GM21381 (cell line): ENCODE measurements at regions not wholly inside any gene's neighbourhood (a gene's known extent, or its start where the extent isn't known, plus 50 kb on each side); places are given as distances from the start of the nearest gene placed in this dataset.

ENCODE experiments used
- ATAC-seq: cut with Tn5 transposase; IDR thresholded peaks from one replicate; pipeline ENCODE4 v1.9.1; 2021; ENCODE audit warnings: mild to moderate bottlenecking, moderate library complexity; ENCODE audit not compliant: unreplicated experiment

GRCh38 chr5:121704291-121704690 lies 147.4 kb upstream of the FTMT start:
- no peak for ATAC-seq

GRCh38 chr5:121706686-121707085 lies 145.0 kb upstream of the FTMT start:
- ATAC-seq, result no peak

DNA sequence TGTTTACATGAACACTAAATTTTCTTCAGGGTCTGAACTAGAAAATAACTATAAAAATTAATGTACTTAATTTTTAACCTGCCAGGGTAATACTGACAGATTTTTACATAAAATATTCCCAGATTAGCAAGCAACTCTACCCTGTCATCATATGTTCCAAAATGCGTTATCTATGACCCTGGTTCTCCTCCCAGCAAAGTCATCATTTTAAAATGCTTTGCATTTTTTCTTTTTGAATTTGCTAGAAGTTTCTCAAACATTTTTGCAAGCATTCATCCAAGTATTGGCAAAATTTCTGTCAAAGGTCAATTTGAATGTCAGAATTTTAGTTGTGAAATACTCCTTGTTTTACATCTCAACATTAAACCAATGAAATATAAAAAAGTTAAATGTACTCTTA lies 144.5 kb upstream of the FTMT start:
- ATAC-seq, result no peak

GRCh38 chr5:121711416-121711815 lies 140.3 kb upstream of the FTMT start:
- ATAC-seq, result no peak

- no peak for ATAC-seq
Observed at GRCh38 chr5:121719255-121719654, 132.4 kb upstream of the FTMT start.

GRCh38 chr5:121725450-121725849 lies 126.2 kb upstream of the FTMT start:
- no peak for ATAC-seq

DNA sequence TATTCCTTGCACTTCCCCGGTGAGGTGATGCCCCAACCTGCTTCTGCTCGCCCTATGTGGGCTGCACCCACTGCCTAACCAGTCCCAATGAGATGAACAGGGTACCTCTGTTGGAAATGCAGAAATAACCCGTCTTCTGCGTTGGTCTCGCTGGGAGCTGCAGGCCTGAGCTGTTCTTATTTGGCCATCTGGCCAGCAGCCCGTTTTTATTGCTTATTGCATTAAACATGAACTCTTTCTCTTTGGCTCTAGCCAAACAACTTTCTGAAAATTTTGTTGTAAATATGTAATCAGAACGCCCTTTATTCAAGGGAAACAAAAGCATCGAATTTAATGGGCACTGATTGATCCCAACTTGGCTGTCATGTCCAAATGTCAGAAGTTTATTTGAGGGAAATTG lies 124.7 kb upstream of the FTMT start:
- ATAC-seq, result no peak

DNA sequence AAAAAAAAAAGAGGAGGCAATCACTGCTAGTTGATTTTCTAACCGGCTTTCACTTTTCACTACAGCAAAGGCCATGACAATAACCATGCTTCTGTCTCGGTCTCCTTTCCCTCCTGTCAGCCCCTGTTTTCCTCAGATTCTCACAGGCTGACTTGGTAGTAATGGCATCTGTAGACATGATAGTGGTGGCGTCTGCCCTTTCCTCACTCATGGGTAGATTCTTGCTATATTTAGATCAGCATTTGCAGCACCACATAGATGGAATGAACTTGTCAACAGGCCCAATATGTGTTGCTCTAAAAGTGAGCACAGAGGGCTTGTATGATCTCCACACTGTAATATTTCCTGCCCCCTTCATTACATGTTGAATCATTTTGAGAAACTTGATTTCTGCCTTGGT lies 120.3 kb upstream of the FTMT start:
- ATAC-seq, result no peak

DNA sequence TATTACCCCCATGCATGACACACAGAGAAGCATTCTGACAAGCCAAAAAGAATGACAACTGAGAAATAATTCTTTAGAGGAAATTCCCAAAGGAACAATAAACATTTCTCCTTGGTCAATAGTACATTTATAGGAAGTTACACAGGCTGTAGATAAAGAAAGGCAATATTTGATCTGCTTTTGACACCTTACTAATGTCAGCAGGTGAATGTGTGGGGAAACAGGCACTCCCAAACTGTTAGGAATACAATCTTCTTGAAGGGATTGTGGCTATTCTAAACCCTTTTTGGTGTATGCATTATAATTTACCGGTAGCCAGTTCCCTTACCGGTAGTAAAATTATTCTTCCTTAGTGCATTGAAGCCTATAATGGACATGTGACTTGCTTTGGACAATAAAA lies 116.1 kb upstream of the FTMT start:
- ATAC-seq, result no peak

GRCh38 chr5:121737120-121737519 lies 114.6 kb upstream of the FTMT start:
- ATAC-seq, result no peak

DNA sequence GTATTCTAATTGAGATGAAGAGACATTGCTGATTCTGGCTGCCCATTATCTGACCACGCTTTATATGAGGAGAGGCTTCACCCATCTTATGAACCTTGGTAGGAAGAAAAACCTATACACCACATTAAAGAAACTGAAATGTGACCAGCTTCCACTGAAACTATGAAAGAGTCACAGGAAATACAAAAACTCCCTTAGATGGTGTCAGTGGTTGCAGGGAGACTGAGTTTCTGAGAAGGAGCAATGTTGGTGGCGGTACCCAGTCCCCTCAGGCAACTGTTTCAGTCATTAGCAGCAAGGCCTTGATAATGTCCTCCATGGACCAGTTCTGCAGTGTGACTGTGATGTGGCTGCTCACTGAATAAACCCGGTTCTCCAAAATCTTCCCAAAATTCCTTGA lies 110.5 kb upstream of the FTMT start:
- ATAC-seq, result no peak

DNA sequence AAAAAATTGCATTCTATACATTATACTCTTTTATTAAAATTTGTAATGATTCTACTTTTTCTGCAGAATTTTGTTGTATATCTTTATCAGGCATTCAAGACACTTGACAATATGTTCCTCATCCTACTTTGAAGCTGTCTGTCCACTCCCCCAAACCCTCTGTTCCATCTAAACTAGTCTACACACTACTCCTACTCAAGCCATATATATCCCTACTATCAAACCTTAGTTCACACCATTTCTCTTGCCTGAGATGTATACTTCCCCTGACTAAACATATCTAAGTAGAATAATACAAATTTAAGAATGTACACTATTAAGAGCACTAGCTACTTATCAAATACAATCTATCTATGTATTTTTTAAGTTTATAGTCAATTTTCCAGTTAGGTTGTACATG lies 107.1 kb upstream of the FTMT start:
- no peak for ATAC-seq

GRCh38 chr5:121745407-121745806 lies 106.3 kb upstream of the FTMT start:
- no peak for ATAC-seq

DNA sequence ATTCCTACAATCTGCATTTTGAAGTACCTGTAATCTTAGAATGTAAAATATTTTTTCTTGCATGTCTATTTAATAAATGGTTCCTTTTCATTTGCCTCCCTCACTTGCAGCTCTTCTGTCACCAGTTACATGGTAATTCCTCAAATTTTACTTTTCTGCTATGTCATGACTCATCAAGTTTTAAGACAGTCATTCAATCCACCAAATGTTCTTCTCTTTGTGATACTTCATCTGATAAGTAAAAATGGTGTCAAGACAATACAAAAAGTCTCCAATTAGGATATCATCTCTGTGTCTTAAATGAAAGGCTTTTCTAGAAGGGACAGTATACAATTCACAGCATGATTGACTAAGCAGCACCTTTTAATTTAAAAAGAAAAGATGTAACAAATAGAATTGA lies 104.9 kb upstream of the FTMT start:
- ATAC-seq, result no peak

- no peak for ATAC-seq
Observed at GRCh38 chr5:121748686-121749085, 103.0 kb upstream of the FTMT start.

DNA sequence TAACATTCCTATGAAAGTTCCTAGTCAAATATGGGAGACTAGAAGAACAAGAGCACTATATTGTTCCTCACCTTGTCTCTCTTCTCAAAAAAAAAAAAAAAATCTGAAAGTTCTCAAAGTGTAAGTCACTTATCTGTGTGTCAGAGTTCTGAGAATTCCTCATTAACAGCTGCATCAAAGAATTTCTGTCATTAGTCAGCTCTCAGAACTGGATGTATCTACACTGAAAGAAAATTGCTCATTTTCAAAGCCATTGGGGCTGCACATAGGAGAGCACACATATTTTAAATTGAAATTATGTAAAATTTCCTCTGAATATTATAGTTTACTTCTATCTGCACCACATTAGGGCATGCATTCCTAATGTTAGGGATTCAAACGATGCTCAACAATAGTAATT lies 99.5 kb upstream of the FTMT start:
- no peak for ATAC-seq

DNA sequence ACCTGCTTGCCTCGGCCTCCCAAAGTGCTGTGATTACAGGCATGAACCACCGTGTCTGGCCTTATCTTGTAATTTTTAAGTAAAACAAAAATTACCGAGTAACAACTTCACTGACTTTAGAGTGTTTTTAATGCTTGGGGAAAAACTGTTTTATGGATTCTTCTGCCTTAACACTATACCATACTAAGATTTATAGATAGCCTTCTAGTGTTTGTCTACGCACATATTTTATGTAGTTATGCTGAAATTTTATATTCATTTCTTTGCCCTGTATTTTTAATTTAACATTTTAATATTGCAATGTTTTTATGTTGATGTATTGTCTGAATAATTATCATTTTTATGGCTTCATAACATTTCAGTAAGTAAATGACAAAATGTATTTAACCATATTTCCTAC lies 96.4 kb upstream of the FTMT start:
- no peak for ATAC-seq

GRCh38 chr5:121757753-121758152 lies 93.9 kb upstream of the FTMT start:
- no peak for ATAC-seq

GRCh38 chr5:121758615-121759014 lies 93.1 kb upstream of the FTMT start:
- no peak for ATAC-seq

DNA sequence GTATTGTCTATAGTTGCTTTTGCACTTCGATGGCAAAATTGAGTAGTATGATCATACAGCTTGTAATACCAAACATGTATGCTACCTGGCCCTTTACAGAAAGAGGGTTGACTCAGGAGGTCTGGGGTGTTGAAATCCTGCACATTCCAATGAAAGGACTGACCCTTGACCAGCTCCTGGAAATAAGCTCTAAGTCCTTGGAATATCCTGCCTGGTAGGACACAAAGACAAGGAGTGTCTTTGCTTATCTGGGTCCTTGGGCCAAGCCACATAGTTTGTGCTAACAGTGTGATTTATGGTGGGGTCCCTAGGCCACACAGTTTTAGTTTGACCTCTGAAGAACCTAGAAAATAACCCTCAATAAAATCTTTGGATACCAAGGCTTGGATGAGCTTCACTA lies 89.3 kb upstream of the FTMT start:
- ATAC-seq, result no peak

DNA sequence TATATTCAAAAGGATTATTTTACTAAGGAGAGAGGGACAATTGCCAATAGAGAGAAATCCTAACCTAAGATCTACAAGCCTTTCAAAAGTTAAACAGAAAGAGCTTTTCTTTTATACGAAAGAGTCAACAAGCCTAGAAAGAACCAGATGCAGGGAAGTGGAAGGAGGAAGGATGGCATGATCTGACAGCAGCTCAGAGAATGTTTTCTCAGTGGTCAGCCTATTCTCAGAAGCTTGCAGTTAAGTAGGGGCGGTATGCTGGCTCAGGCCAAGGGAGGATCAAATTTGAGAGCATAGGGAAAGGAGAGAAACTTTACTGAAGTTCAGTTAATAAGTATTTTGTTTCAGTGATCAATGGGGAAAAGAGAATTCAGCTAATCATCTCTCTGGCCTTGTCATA lies 88.0 kb upstream of the FTMT start:
- ATAC-seq, result no peak

- ATAC-seq, result no peak
Observed at GRCh38 chr5:121780406-121780805, 71.3 kb upstream of the FTMT start.

DNA sequence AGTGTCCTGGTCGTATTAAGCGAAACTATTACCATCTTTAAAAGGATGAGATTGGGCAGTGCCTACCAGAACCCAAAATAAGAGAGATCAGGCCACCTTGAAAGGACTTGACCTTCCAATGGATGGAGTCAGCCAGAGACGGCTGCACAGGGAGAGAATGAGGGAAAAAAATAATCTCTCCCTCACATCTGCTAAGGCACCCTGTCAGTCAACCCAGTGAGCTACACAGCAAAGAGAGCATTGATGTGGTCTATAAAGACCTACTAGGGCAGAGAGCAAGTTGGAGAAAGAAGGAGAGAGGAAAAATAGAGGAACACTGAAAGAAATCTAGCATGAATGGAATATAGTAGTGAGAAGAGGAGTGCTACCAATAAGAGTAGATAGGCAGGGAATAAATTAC lies 68.0 kb upstream of the FTMT start:
- ATAC-seq, result no peak

- no peak for ATAC-seq
Observed at GRCh38 chr5:121793791-121794190, 57.9 kb upstream of the FTMT start.
